ENCODE measurements at regions not wholly inside any gene's neighbourhood (a gene's known extent, or its start where the extent isn't known, plus 50 kb on each side); places are given as distances from the start of the nearest gene placed in this dataset.

- H2BK20ac ChIP-seq (ENCODE audit: low read depth, low read length) = no peak overlapping the region
- no peak overlapping the region for H3K4ac ChIP-seq (ENCODE audit: low read depth, low read length)
- H2BK120ac ChIP-seq (ENCODE audit: low read depth, low read length) = no peak overlapping the region
- no peak overlapping the region for H2BK15ac ChIP-seq (ENCODE audit: low read depth, low read length)
- intact Hi-C loops (cut with micrococcal nuclease) = no loop called here
- no peaks in the 10 kb centered on the region for H3K9me1 ChIP-seq (ENCODE audit: insufficient read depth, low read length)
- H3K18ac ChIP-seq (ENCODE audit: low read depth, low read length) = no peak overlapping the region
- dilution Hi-C loops (cut with HindIII; ENCODE audit: low sequenced_read_pairs, unreplicated experiment) = no loop called here
- DNase-seq (no peak), ATAC-seq (ENCODE audit: low read depth) (no peak)
- in situ Hi-C loops (cut with MboI; ENCODE audit: low sequenced_read_pairs) = no loop called here
- no peak overlapping the region for H2AK5ac ChIP-seq (ENCODE audit: low read depth, low read length)
- no CpG with 5 or more reads among the region's 1 CpG for WGBS, 2 experiments (ENCODE audit: extremely low coverage in 2 of 2, insufficient read length in 1 of 2)
- H4K20me1 ChIP-seq (ENCODE audit: insufficient read depth, low read length) = no peaks in the 10 kb centered on the region
- peaks cover 4% of the 10 kb centered on the region; the same call in 1 of the 2 replicates for H3K9me3 ChIP-seq (ENCODE audit: control insufficient read depth, insufficient read depth, low read length)
- H3K56ac ChIP-seq (ENCODE audit: extremely low read depth, insufficient read depth, low read length) = no peak overlapping the region
- H3K27ac ChIP-seq (ENCODE audit: insufficient read depth, low read length) = no peak overlapping the region
- no peak overlapping the region for H3K4me2 ChIP-seq (ENCODE audit: low read depth, low read length)
- H4K91ac ChIP-seq (ENCODE audit: insufficient read depth, low read depth, low read length) = no peak overlapping the region
- H3K79me1 ChIP-seq (ENCODE audit: low read depth in 1 of 2, low read length in 2 of 2) = no peaks in the 10 kb centered on the region
- POLR2A ChIA-PET (ENCODE audit: unreplicated experiment) = no interaction called here
- H3K4me1 ChIP-seq (ENCODE audit: control insufficient read depth, insufficient read depth, low read length) = no peaks in the 10 kb centered on the region
- no peak overlapping the region for H3K9ac ChIP-seq (ENCODE audit: low read depth, low read length)
- H3K27me3 ChIP-seq (ENCODE audit: control insufficient read depth, insufficient read depth, low read length) = no peaks in the 10 kb centered on the region
- no TSS peak for BruUV-seq (replicated peaks)
- H3K36me3 ChIP-seq (ENCODE audit: control insufficient read depth, insufficient read depth, low read length) = no peaks in the 10 kb centered on the region
- no peak overlapping the region for H4K5ac ChIP-seq (ENCODE audit: low read depth, low read length)
- no peak overlapping the region for H2BK5ac ChIP-seq (ENCODE audit: low read depth, low read length, poor library complexity, severe bottlenecking)
- TF ChIP-seq MXI1 (IDR thresholded peaks at IDR 0.05; ENCODE audit: borderline replicate concordance, low read depth, low read length) = no peak
- TF ChIP-seq ELK1 (IDR thresholded peaks at IDR 0.05; ENCODE audit: borderline replicate concordance, low read depth, low read length) = no peak
- H3K23ac ChIP-seq (ENCODE audit: low read depth, low read length) = no peak overlapping the region
- no peak overlapping the region for H3K14ac ChIP-seq (replicated peaks; ENCODE audit: low read depth, low read length)
- H4K8ac ChIP-seq (ENCODE audit: low read depth in 2 of 2, low read length in 2 of 2) = no peak overlapping the region
- CTCF ChIA-PET = no interaction called here
- H2AFZ ChIP-seq (replicated peaks; ENCODE audit: low read length, poor library complexity) = no peak overlapping the region
- no peak overlapping the region for H2AK9ac ChIP-seq (replicated peaks; ENCODE audit: low read depth, low read length, poor library complexity)
- no peak overlapping the region for H3K4me3 ChIP-seq (ENCODE audit: insufficient read depth, low read depth, low read length)
These were observed 377.1 kb upstream of the RORB start for GRCh38 chr9:74120061-74120460.

Data from IMR-90 (cell line).